ENCODE measurements at regions not wholly inside any gene's neighbourhood (a gene's known extent, or its start where the extent isn't known, plus 50 kb on each side); places are given as distances from the start of the nearest gene placed in this dataset.
A peak's percentile ranks its signal among the peaks of the same experiment; 100 is the strongest.

GRCh38 chr11:95703049-95703448 lies 86.5 kb downstream of the FAM76B start:
- TF ChIP-seq POLR2AphosphoS5 (IDR thresholded peaks at IDR 0.05; ENCODE audit: low read depth, low read length) (no peak), TAF1 (IDR thresholded peaks at IDR 0.05; ENCODE audit: borderline replicate concordance, low read depth, low read length) (no peak), POLR2A (IDR thresholded peaks at IDR 0.05; ENCODE audit: low read depth, low read length) (no peak)
- FAIRE-seq, result peak; percentile 80
- DNase-seq (ENCODE audit: insufficient read length), result no peak

- TF ChIP-seq POLR2A (IDR thresholded peaks at IDR 0.05; ENCODE audit: low read depth, low read length) (no peak), TAF1 (IDR thresholded peaks at IDR 0.05; ENCODE audit: borderline replicate concordance, low read depth, low read length) (no peak), POLR2AphosphoS5 (IDR thresholded peaks at IDR 0.05; ENCODE audit: low read depth, low read length) (no peak)
- FAIRE-seq (peak; percentile 65), DNase-seq (ENCODE audit: insufficient read length) (no peak)
These were observed 87.1 kb downstream of the FAM76B start for GRCh38 chr11:95702526-95702925.

GRCh38 chr11:95700471-95700817 lies 89.1 kb downstream of the FAM76B start:
- DNase-seq (ENCODE audit: insufficient read length) (no peak), FAIRE-seq (peak; percentile 87)
- TF ChIP-seq TAF1 (IDR thresholded peaks at IDR 0.05; ENCODE audit: borderline replicate concordance, low read depth, low read length), result no peak

- FAIRE-seq (no peak), DNase-seq (ENCODE audit: insufficient read length) (no peak)
- no peak for TF ChIP-seq TAF1 (IDR thresholded peaks at IDR 0.05; ENCODE audit: borderline replicate concordance, low read depth, low read length)
- TF ChIP-seq POLR2AphosphoS5 (IDR thresholded peaks at IDR 0.05; ENCODE audit: low read depth, low read length), result no peak
- no peak for TF ChIP-seq POLR2A (IDR thresholded peaks at IDR 0.05; ENCODE audit: low read depth, low read length)
These were observed 89.7 kb downstream of the FAM76B start for GRCh38 chr11:95699631-95700470.

GRCh38 chr11:95698676-95699557 lies 90.7 kb downstream of the FAM76B start:
- FAIRE-seq, result peak; percentile 79
- DNase-seq (ENCODE audit: insufficient read length), result no peak
- no peak for TF ChIP-seq POLR2AphosphoS5 (IDR thresholded peaks at IDR 0.05; ENCODE audit: low read depth, low read length)
- TF ChIP-seq TAF1 (IDR thresholded peaks at IDR 0.05; ENCODE audit: borderline replicate concordance, low read depth, low read length), result no peak
- no peak for TF ChIP-seq POLR2A (IDR thresholded peaks at IDR 0.05; ENCODE audit: low read depth, low read length)

GRCh38 chr11:95697614-95698408 lies 91.8 kb downstream of the FAM76B start:
- FAIRE-seq, result peak; percentile 14
- no peak for TF ChIP-seq POLR2A (IDR thresholded peaks at IDR 0.05; ENCODE audit: low read depth, low read length)
- TF ChIP-seq POLR2AphosphoS5 (IDR thresholded peaks at IDR 0.05; ENCODE audit: low read depth, low read length), result no peak
- no peak for TF ChIP-seq TAF1 (IDR thresholded peaks at IDR 0.05; ENCODE audit: borderline replicate concordance, low read depth, low read length)
- DNase-seq (ENCODE audit: insufficient read length), result no peak

GRCh38 chr11:95695181-95695580 lies 94.4 kb downstream of the FAM76B start:
- DNase-seq (ENCODE audit: insufficient read length), result no peak
- TF ChIP-seq POLR2AphosphoS5 (IDR thresholded peaks at IDR 0.05; ENCODE audit: low read depth, low read length) (no peak), POLR2A (IDR thresholded peaks at IDR 0.05; ENCODE audit: low read depth, low read length) (no peak), TAF1 (IDR thresholded peaks at IDR 0.05; ENCODE audit: borderline replicate concordance, low read depth, low read length) (no peak)

GRCh38 chr11:95693298-95693697 lies 96.3 kb downstream of the FAM76B start:
- no peak for TF ChIP-seq POLR2A (IDR thresholded peaks at IDR 0.05; ENCODE audit: low read depth, low read length)
- TF ChIP-seq POLR2AphosphoS5 (IDR thresholded peaks at IDR 0.05; ENCODE audit: low read depth, low read length), result no peak
- no peak for TF ChIP-seq TAF1 (IDR thresholded peaks at IDR 0.05; ENCODE audit: borderline replicate concordance, low read depth, low read length)
- DNase-seq (ENCODE audit: insufficient read length) (no peak), FAIRE-seq (peak; percentile 67)

More at GRCh38 chr11:95695181-95695580, 94.4 kb downstream of the FAM76B start:
- FAIRE-seq, result no peak

- FAIRE-seq (peak; percentile 44), DNase-seq (ENCODE audit: insufficient read length) (no peak)
- TF ChIP-seq POLR2A (IDR thresholded peaks at IDR 0.05; ENCODE audit: low read depth, low read length) (no peak), POLR2AphosphoS5 (IDR thresholded peaks at IDR 0.05; ENCODE audit: low read depth, low read length) (no peak), TAF1 (IDR thresholded peaks at IDR 0.05; ENCODE audit: borderline replicate concordance, low read depth, low read length) (no peak)
These were observed 96.9 kb downstream of the FAM76B start for GRCh38 chr11:95692526-95693260.

- TF ChIP-seq POLR2A (IDR thresholded peaks at IDR 0.05; ENCODE audit: low read depth, low read length), result no peak
- TF ChIP-seq TAF1 (IDR thresholded peaks at IDR 0.05; ENCODE audit: borderline replicate concordance, low read depth, low read length), result no peak
- no peak for TF ChIP-seq POLR2AphosphoS5 (IDR thresholded peaks at IDR 0.05; ENCODE audit: low read depth, low read length)
- FAIRE-seq (no peak), DNase-seq (ENCODE audit: insufficient read length) (no peak)
These were observed 99.5 kb downstream of the FAM76B start for GRCh38 chr11:95690100-95690499.
